HG02973 (cell line): ENCODE measurements at regions not wholly inside any gene's neighbourhood (a gene's known extent, or its start where the extent isn't known, plus 50 kb on each side); places are given as distances from the start of the nearest gene placed in this dataset.
"Not testable (repeated sequence)": the region's sequence is repeated elsewhere in the genome, so short reads cannot be mapped to it uniquely, and the experiment has no call there.

Experiments used
- ATAC-seq: cut with Tn5 transposase; IDR thresholded peaks from one replicate; pipeline ENCODE4 v1.9.1; 2021; ENCODE audit warnings: moderate library complexity; ENCODE audit not compliant: unreplicated experiment

- no peak for ATAC-seq
These were observed 601.4 kb upstream of the ACTRT1 start for GRCh38 chrX:128653524-128654060.

GRCh38 chrX:128650326-128650725 is 598.1 kb upstream of the ACTRT1 start:
- no peak for ATAC-seq

- no peak for ATAC-seq
These were observed 582.6 kb upstream of the ACTRT1 start for GRCh38 chrX:128634754-128635153.

- no peak for ATAC-seq
These were observed 571.2 kb upstream of the ACTRT1 start for GRCh38 chrX:128623361-128623760.

- ATAC-seq = no peak
These were observed 570.1 kb upstream of the ACTRT1 start for GRCh38 chrX:128622296-128622695.

- no peak for ATAC-seq
These were observed 567.3 kb upstream of the ACTRT1 start for GRCh38 chrX:128619490-128619889.

GRCh38 chrX:128616933-128617332 is 564.7 kb upstream of the ACTRT1 start:
- ATAC-seq = no peak

GRCh38 chrX:128606817-128607216 is 554.6 kb upstream of the ACTRT1 start:
- ATAC-seq = not testable (repeated sequence)

GRCh38 chrX:128606357-128606756 is 554.2 kb upstream of the ACTRT1 start:
- not testable (repeated sequence) for ATAC-seq

- no peak for ATAC-seq
These were observed 549.5 kb upstream of the ACTRT1 start for GRCh38 chrX:128601706-128602105.

- no peak for ATAC-seq
These were observed 547.4 kb upstream of the ACTRT1 start for GRCh38 chrX:128599632-128600031.

- no peak for ATAC-seq
These were observed 529.8 kb upstream of the ACTRT1 start for GRCh38 chrX:128582036-128582435.

GRCh38 chrX:128581615-128582014 is 529.4 kb upstream of the ACTRT1 start:
- no peak for ATAC-seq

GRCh38 chrX:128543114-128543513 is 490.9 kb upstream of the ACTRT1 start:
- no peak for ATAC-seq

GRCh38 chrX:128518508-128518907 is 466.3 kb upstream of the ACTRT1 start:
- ATAC-seq = no peak

GRCh38 chrX:128517691-128518090 is 465.5 kb upstream of the ACTRT1 start:
- no peak for ATAC-seq

- ATAC-seq = no peak
These were observed 452.3 kb upstream of the ACTRT1 start for GRCh38 chrX:128504496-128504895.

- ATAC-seq = no peak
These were observed 411.9 kb upstream of the ACTRT1 start for GRCh38 chrX:128464116-128464515.

GRCh38 chrX:128460835-128461234 is 408.6 kb upstream of the ACTRT1 start:
- ATAC-seq = no peak

- no peak for ATAC-seq
These were observed 406.7 kb upstream of the ACTRT1 start for GRCh38 chrX:128458888-128459287.

GRCh38 chrX:128457674-128458073 is 405.5 kb upstream of the ACTRT1 start:
- no peak for ATAC-seq

GRCh38 chrX:128439159-128439558 is 387.0 kb upstream of the ACTRT1 start:
- ATAC-seq = no peak

GRCh38 chrX:128438082-128438481 is 385.9 kb upstream of the ACTRT1 start:
- ATAC-seq = no peak
